Large intestine (tissue), 3 donors: ENCODE measurements at regions not wholly inside any gene's neighbourhood (a gene's known extent, or its start where the extent isn't known, plus 50 kb on each side); places are given as distances from the start of the nearest gene placed in this dataset.

Experiments
- DNase-seq, 2 donors: peaks; one replicate each; pipeline versions ENCODE4 v3.0.0 to v3.0.0-alpha.2; 2013
- H3K27ac ChIP-seq: one replicate; pipeline ENCODE4 v1.5.1; 2013; ENCODE audit warnings: low read length
- H3K27me3 ChIP-seq: 2 replicates; pipeline ENCODE4 v1.6.1; 2013; ENCODE audit warnings: low read length; ENCODE audit not compliant: control insufficient read depth, insufficient read depth
- H3K36me3 ChIP-seq: 2 replicates; pipeline ENCODE4 v1.6.1; 2013; ENCODE audit warnings: low read length; ENCODE audit not compliant: control insufficient read depth, insufficient read depth
- H3K4me1 ChIP-seq: one replicate; pipeline ENCODE4 v1.6.1; 2013; ENCODE audit warnings: low read length; ENCODE audit not compliant: control insufficient read depth, insufficient read depth
- H3K4me3 ChIP-seq: one replicate; pipeline ENCODE4 v1.5.1; 2013; ENCODE audit warnings: low read length
- H3K9me3 ChIP-seq: one replicate; pipeline ENCODE4 v1.6.1; 2013; ENCODE audit warnings: mild to moderate bottlenecking, low read depth, low read length, moderate library complexity; ENCODE audit not compliant: control insufficient read depth
- WGBS: methylation state at CpG from one replicate; pipeline ENCODE4 v1.1.5; 2013; ENCODE audit warnings: low lambda C conversion rate; ENCODE audit not compliant: insufficient coverage; 5-methylcytosine and 5-hydroxymethylcytosine counted together

DNA sequence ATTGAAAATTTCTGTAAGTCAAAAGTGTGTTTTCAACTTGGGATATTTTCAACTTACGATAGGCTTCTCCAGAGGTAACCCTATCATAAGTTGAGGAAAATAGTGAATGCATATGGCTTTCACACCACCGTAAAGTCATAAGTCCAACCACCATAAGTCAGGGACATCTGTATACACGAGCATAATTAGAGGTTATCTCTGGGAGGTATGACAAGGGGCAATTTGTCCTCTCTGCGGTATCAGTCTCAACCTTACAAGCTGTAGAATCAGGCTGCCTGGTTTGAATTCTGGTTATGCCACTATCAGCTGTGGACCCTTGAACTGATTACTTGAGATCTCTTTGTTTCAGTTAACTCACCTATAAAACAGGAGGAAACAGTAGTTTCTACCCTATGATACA lies 202.9 kb upstream of the JARID2 start:
- Histone ChIP-seq H3K36me3 (no peaks in the 10 kb centered on the region), H3K27ac (no peak overlapping the region), H3K4me1 (no peaks in the 10 kb centered on the region), H3K27me3 (no peaks in the 10 kb centered on the region), H3K9me3 (no peaks in the 10 kb centered on the region), H3K4me3 (no peak overlapping the region)
- DNase-seq = peak; percentile 32 to 68
- no CpG with 5 or more reads among the region's 4 CpGs for WGBS

DNA sequence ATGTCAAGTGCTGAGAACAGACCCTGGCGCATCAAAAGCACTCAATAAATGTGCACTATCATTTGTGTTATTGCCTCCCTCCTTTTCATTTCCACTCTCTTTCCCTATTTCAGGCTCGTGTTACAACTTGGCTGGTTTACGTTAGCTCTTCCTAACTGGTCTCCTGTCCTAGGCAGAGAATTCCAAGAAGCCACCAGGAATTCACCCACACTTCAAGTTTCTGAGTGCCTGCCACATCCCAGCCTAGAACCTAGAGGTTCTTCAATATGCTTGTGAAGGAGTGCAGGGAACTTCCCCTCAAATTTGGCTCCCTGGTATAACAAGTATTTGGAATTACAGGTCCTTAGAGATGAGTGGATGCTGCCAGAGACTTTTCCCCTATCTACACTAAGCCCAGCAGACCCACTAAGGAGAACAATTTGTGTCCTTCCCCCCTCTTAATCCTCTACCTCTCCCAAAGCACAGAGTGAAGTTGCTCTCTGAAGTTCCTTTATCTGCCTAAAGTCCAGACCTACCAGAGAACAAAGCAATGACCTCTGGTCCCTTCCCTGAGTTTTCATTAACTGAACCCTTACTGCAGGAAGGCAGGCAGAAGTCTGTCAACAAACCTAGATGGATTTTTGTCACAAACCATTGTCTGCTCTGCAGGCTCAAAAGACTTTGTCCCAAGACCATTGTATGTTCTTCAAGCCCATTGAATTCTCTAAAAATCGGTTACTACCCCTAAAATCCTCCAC lies 201.6 kb upstream of the JARID2 start:
- WGBS = 100% methylated on average over 2 of the region's 4 CpGs
- H3K27me3 ChIP-seq = no peaks in the 10 kb centered on the region
- no peaks in the 10 kb centered on the region for H3K4me1 ChIP-seq
- no peak overlapping the region for H3K27ac ChIP-seq
- H3K36me3 ChIP-seq = no peaks in the 10 kb centered on the region
- no peak for DNase-seq
- H3K9me3 ChIP-seq = no peaks in the 10 kb centered on the region
- H3K4me3 ChIP-seq = no peak overlapping the region

DNA sequence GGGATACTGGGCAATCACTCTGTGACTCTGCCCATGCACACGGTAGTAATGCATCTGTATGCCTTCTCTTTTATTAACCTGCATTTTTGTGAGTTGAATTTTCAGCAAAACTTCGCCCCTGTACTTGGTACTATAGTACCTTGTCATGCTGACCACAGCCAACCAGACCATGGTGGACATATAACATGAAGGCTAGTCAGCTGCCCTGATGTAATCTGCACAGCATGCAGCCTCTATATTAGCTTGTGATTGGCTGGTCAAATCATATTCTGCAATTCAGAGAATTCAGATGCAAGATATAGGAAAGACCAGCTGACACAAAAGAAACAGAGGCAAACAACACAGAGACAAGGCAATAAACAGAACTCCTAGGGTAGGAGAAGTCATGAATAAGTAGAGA lies 200.9 kb upstream of the JARID2 start:
- H3K4me3 ChIP-seq = no peak overlapping the region
- no peak for DNase-seq
- no CpG with 5 or more reads among the region's 2 CpGs for WGBS

DNA sequence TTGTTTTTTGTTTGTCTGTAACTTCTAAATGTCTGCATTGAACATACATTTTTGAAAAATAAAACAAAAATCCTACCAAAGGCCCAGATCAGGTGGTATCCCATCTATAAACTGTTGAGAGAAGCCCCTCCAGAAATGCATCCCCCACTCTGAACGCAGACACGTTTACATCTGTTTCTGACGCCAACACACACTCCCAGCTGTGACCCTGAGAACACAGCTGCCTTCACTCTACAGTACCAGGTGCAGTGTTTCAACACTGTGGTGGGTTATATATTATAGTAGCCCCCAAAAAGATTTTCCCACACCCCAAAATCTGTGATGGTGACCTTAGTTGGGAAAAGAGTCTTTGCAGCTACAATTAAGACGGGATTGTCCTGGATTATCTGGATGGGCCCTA lies 199.1 kb upstream of the JARID2 start:
- H3K4me1 ChIP-seq = no peaks in the 10 kb centered on the region
- H3K4me3 ChIP-seq = no peak overlapping the region
- H3K27ac ChIP-seq = no peak overlapping the region
- DNase-seq = no peak
- H3K27me3 ChIP-seq = no peaks in the 10 kb centered on the region
- no peaks in the 10 kb centered on the region for H3K36me3 ChIP-seq
- WGBS = no CpG with 5 or more reads among the region's 4 CpGs
- no peaks in the 10 kb centered on the region for H3K9me3 ChIP-seq

More for the DNA sequence above, 200.9 kb upstream of the JARID2 start:
- no peaks in the 10 kb centered on the region for H3K27me3 ChIP-seq
- no peaks in the 10 kb centered on the region for H3K4me1 ChIP-seq
- no peaks in the 10 kb centered on the region for H3K9me3 ChIP-seq
- no peaks in the 10 kb centered on the region for H3K36me3 ChIP-seq
- H3K27ac ChIP-seq = no peak overlapping the region

DNA sequence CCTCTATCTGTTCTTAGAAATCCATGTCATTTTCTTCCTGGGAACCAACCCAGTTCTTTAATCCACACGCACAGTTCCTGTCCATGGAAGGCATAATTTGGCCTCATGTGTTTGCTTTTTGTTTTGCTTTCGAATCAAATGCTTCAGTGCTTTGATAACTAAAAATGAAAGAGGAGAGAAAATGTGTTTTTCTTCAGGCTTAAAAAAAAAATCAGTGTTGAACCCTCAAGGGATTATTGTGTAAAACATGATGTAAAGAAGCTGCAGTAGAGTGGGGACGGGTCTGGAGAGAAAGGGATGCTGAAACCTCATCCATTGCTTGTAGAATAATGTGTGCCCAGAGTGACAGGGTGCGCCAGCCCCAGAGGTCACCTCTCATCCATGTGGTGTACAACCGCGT lies 197.5 kb upstream of the JARID2 start:
- 100% methylated on average over 1 of the region's 6 CpGs for WGBS
- Histone ChIP-seq H3K27me3 (no peaks in the 10 kb centered on the region), H3K4me1 (no peaks in the 10 kb centered on the region), H3K36me3 (no peaks in the 10 kb centered on the region), H3K4me3 (no peak overlapping the region), H3K9me3 (no peaks in the 10 kb centered on the region), H3K27ac (no peak overlapping the region)
- DNase-seq = no peak

DNA sequence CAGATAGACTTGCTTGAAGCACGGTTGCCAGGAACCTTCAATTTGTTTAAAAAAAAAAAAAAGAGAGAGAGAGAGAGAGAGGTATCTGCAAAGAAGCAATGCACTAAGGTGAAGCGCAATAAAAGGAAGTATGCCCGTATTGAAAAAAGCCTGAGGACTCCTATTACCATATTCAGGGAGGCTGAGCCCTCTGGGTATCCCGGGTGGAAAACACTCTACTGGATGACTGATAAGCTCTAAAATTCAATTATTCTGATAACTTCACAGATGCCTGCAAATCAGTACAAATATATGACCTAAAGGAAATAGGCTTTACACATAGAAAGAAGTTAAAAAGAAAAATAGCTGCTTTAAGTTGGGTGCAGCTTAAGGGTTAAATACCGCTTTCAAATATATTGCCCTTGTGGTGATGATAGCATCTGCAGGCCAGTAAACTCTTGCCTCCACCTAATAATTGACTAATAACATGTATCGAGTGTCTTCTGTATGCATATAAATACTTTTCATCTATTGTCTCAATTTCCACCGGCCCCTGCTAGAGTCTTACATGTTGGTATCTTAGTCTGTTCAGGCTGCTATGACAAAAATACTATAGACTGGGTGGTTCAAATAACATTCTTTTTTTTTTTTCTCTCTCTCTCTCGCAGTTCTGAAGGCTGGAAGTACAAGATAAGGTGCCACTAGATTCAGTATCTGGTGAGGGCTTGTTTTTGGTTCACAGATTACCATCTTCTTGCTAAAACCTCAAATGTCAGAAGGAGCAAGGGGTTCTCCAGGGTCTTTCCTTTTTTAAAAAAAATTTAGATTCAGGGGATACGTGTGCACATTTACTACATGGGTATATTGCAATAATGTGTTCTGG lies 187.4 kb upstream of the JARID2 start:
- Histone ChIP-seq H3K27me3 (no peaks in the 10 kb centered on the region), H3K9me3 (no peaks in the 10 kb centered on the region), H3K36me3 (no peaks in the 10 kb centered on the region), H3K4me3 (no peak overlapping the region), H3K27ac (no peak overlapping the region), H3K4me1 (no peaks in the 10 kb centered on the region)
- 39% methylated on average over 2 of the region's 9 CpGs for WGBS
- no peak for DNase-seq

DNA sequence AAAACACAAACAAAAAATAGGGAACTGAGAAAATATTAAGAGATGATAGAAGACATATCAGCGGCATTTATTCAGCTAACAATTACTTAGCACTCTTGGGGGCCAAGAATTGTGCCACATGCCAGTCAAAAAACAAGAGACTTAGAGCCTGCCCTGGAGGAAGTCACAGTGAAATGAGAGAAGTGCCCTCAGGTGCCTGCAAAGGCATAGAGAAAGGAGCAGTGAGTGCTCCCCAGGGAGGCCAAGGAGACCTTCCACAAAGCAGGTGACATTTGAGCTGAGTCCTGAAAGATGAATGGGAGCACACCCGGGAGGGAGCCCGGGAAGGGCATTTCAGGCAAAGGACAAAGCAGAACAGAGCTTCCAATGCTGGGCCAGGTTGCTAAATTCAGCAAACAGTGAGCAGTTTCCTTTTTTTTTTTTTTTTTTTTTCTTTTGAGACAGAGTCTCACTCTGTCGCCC lies 184.7 kb upstream of the JARID2 start:
- Histone ChIP-seq H3K27me3 (no peaks in the 10 kb centered on the region), H3K4me1 (no peaks in the 10 kb centered on the region), H3K4me3 (no peak overlapping the region), H3K9me3 (no peaks in the 10 kb centered on the region), H3K36me3 (no peaks in the 10 kb centered on the region), H3K27ac (no peak overlapping the region)
- WGBS = no CpG with 5 or more reads among the region's 4 CpGs
- no peak for DNase-seq

DNA sequence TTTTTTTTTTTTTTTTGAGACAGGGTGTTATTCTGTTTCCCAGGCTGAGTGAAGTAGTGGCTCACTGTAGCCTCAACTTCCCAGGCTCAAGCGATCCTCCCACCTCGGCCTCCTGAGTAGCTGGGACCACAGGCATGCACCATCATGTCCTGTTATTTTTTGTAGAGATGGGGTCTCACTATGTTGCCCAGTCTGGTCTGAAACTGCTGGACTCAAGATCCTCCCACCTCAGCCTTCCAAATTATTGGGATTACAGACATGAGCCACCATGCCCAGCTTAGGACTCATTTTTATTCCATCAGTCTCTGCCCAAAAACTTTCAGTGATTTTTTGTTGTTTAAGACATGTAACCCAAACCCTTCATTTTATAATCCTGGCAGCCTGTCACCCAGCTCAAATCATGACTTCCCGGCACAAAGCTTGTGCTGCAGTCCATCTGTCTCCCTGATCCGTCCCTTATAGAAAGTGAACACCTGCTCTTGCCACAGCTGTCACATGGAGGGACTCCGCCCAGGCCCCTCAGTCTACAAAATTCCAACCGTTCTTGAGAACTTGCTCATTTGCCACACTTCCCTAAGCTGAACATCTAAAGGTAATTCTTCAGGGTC lies 183.9 kb upstream of the JARID2 start:
- no peaks in the 10 kb centered on the region for H3K9me3 ChIP-seq
- H3K36me3 ChIP-seq = no peaks in the 10 kb centered on the region
- DNase-seq = no peak
- no peak overlapping the region for H3K27ac ChIP-seq
- WGBS = no CpG with 5 or more reads among the region's 6 CpGs
- no peaks in the 10 kb centered on the region for H3K27me3 ChIP-seq
- H3K4me1 ChIP-seq = no peaks in the 10 kb centered on the region
- H3K4me3 ChIP-seq = no peak overlapping the region

DNA sequence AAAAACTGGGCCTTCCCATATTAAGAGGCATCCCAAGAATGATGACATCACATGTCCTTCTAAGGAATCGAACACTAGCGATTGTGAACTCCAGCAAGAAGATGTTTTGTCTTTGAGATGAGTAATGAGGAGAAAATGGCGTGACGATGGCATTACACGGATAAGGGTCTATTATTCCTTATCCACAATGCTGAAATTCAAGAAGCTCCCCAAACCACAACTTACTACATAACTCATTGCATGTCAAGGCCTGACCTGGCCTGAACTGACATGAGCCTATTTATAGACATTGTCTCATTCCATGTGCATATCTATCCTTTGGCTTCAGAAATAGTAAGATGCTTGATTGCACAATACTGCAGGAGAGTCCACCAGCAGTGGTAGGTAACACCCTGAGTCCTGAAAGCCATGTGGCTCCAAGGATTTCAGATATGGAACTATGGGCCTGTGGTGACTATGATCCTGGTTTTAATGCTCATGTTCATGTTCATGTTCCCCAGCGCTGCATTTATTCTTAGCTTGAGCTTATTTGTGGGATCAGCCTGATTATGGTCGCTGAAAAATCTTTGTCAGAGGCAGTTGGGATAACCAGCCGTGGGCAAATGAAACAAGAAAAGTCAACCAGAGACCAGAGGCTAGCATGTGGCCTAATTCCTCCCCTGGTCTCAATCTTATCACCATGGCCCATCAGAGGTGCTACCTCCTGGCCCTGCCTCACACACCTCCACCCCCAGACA lies 183.2 kb upstream of the JARID2 start:
- 100% methylated on average over 1 of the region's 8 CpGs for WGBS
- H3K9me3 ChIP-seq = no peaks in the 10 kb centered on the region
- H3K27ac ChIP-seq = no peak overlapping the region
- H3K27me3 ChIP-seq = no peaks in the 10 kb centered on the region
- DNase-seq = peak; percentile 31 to 39
- H3K4me1 ChIP-seq = no peaks in the 10 kb centered on the region
- H3K4me3 ChIP-seq = no peak overlapping the region
- no peaks in the 10 kb centered on the region for H3K36me3 ChIP-seq

DNA sequence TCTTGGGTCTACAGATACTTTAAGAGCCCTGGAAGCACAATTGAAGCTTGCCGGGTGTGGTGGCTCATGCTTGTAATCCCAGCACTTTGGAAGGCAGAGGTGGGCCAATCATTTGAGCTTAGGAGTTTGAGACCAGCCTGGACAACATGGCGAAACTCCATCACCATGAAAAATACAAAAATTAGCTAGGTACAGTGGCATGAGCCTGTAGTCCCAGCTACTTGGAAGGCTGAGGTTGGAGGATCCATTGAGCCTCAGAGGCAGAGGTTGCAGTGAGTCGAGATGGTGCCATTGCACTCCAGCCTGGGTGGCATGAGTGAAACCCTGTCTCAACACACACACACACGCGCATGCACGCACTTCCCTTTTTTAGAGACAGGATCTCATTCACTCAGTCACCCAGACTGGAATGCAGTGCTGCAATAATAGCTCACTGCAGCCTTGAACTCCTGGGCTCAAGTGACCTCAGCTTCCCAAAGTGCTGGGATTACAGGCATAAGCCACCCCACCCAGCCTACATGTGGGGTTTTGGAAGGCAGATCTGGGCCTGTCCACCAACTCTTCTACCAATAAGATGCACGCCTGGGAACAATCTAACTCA lies 182.5 kb upstream of the JARID2 start:
- Histone ChIP-seq H3K27ac (no peak overlapping the region), H3K27me3 (no peaks in the 10 kb centered on the region), H3K4me3 (no peak overlapping the region), H3K36me3 (no peaks in the 10 kb centered on the region), H3K9me3 (no peaks in the 10 kb centered on the region), H3K4me1 (no peaks in the 10 kb centered on the region)
- DNase-seq = no peak
- WGBS = no CpG with 5 or more reads among the region's 7 CpGs
